GM12864 (cell line): ENCODE measurements at regions not wholly inside any gene's neighbourhood (a gene's known extent, or its start where the extent isn't known, plus 50 kb on each side); places are given as distances from the start of the nearest gene placed in this dataset.

ENCODE experiments used
- DNase-seq: peaks from one replicate; pipeline ENCODE4 v3.0.0-alpha.2; 2011; ENCODE audit warnings: low read depth
- H3K4me3 ChIP-seq: 2 replicates; pipeline ENCODE4 v1.5.1; 2011; ENCODE audit warnings: mild to moderate bottlenecking, low read depth, low read length, control low read depth
- CTCF ChIP-seq: IDR thresholded peaks from 2 replicates; pipeline ENCODE4 v1.5.1; 2011; ENCODE audit warnings: low read depth, mild to moderate bottlenecking, moderate library complexity, low read length, control low read depth, inconsistent platforms; ENCODE audit errors: missing control alignments

GRCh38 chr10:47094126-47094525 lies 182.9 kb downstream of the PTPN20 start:
- no peak for DNase-seq
- H3K4me3 ChIP-seq, result no peak overlapping the region
- TF ChIP-seq CTCF, result no peak

DNA sequence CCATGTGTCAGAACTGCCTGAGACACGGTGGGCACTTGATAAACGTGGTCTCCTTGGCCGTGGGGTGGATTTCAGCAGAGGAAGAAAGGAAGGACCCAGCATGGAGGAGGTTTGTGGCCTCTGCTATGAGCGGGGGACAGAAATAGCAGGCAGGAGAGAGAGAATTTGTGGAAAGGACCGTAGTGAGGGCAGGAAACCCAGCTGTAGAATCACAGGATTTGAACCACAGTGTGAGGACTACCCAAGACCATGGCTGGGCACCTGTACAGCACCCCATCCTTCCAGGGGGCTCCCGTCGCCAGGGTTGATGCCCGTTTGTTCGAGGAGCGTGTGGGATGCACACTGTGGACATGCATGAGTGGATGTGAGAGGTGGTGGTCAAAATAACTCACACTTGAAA lies 183.4 kb downstream of the PTPN20 start:
- TF ChIP-seq CTCF, result no peak
- DNase-seq, result no peak
- H3K4me3 ChIP-seq, result no peak overlapping the region

- H3K4me3 ChIP-seq, result no peak overlapping the region
- no peak for TF ChIP-seq CTCF
- DNase-seq, result no peak
These were observed 184.0 kb downstream of the PTPN20 start for GRCh38 chr10:47095211-47095610.

- DNase-seq, result no peak
- no peak overlapping the region for H3K4me3 ChIP-seq
- TF ChIP-seq CTCF, result no peak
These were observed 184.8 kb downstream of the PTPN20 start for GRCh38 chr10:47095848-47096612.

- TF ChIP-seq CTCF, result no peak
These were observed 187.0 kb downstream of the PTPN20 start for GRCh38 chr10:47098238-47098637.

DNA sequence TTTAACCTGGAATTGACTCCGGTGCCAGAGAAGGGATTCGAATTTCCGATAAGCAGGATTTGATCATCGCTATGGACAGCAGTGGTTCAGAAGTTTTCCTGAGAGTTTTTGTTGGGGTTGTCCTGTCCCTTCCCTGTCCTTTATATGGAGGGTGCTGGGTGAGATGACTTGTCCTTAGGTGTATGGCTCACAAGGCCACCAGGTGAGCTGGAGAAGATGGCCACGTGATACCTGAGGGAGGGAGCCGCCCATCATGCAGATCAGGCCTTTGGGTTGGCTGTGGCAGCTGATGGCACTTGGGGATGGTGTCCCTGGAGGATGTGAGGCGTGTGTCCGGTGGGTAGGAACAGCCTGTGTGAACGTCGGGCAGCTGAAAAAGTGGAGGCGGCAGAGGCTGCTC lies 187.7 kb downstream of the PTPN20 start:
- no peak for DNase-seq
- TF ChIP-seq CTCF, result no peak
- H3K4me3 ChIP-seq, result no peak overlapping the region

More at GRCh38 chr10:47098238-47098637, 187.0 kb downstream of the PTPN20 start:
- DNase-seq, result no peak
- H3K4me3 ChIP-seq, result no peak overlapping the region

GRCh38 chr10:47099474-47099873 lies 188.2 kb downstream of the PTPN20 start:
- DNase-seq, result no peak
- H3K4me3 ChIP-seq, result no peak overlapping the region
- no peak for TF ChIP-seq CTCF
